ENCODE measurements at regions not wholly inside any gene's neighbourhood (a gene's known extent, or its start where the extent isn't known, plus 50 kb on each side); places are given as distances from the start of the nearest gene placed in this dataset.

DNA sequence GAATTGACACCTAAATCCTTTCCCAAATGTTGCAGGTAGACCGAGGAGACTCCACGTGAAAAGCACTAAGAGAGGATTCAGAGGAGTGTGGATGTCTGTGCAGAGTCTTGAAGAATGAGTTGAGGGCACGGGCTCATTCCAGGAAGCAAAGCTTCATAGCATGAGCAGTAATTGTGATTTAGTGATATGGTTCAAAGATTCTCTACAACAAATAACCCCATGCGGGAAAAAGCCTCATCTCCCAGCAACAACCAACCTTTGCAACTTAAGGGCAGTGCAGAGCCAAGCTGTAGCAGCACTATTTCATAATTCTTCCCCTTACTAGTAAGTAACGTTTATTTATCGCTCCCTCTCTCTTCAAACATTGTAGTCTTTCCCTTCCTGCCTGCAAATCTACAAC, 87.5 kb upstream of the CLMP start:
- WGBS, 2 experiments (ENCODE audit: insufficient coverage in 1 of 2, insufficient read length in 1 of 2) = 89 to 93% methylated on average over 3 to 6 of the region's 6 CpGs
- DNase-seq = no peak
- no peak for TF ChIP-seq CTCF (conservative IDR thresholded peaks at IDR 0.05)
- Histone ChIP-seq H3K9me3 (ENCODE audit: control insufficient read depth, low read length) (peaks cover 2% of the 10 kb centered on the region), H3K4me1 (ENCODE audit: control insufficient read depth, insufficient read depth, low read length) (no peaks in the 10 kb centered on the region), H3K4me3 (ENCODE audit: low read length) (no peak overlapping the region), H3K27ac (ENCODE audit: low read depth, low read length) (no peak overlapping the region), H3K9ac (ENCODE audit: extremely low read depth, low read length, poor library complexity, severe bottlenecking) (no peak overlapping the region), H3K36me3 (ENCODE audit: control insufficient read depth, insufficient read depth, low read length) (no peaks in the 10 kb centered on the region), H3K27me3 (ENCODE audit: control insufficient read depth, insufficient read depth, low read length, poor library complexity, severe bottlenecking) (no peaks in the 10 kb centered on the region)
- H3K27me3 Mint-ChIP-seq (ENCODE audit: insufficient read depth) = peaks cover 8% of the 10 kb centered on the region
- H3K27ac Mint-ChIP-seq = no peak overlapping the region
- peaks cover 4% of the 10 kb centered on the region for H3K4me1 Mint-ChIP-seq
- H3K4me3 Mint-ChIP-seq = no peak overlapping the region
- no peaks in the 10 kb centered on the region for H3K9me3 Mint-ChIP-seq
- H3K36me3 Mint-ChIP-seq (ENCODE audit: low read depth) = no peaks in the 10 kb centered on the region

DNA sequence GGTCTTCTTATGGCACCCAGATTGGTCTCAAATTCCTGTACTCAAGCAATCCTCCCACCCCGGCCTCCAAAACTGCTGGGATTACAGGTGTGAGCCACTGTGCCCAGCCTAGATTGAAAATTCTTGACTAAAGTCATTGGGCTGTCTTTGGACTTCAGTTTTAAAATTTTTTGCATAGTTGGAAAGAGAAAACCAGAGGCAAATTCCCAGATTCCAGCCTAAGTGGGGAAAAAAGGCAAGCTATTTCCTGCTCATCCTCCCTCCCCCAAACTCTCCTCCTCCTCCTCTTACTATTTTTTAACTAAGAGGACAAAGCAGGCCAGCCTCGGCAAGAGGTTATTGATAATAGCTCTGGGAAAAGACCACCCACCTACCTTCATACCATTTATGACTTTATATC, 78.6 kb upstream of the CLMP start:
- Mint-ChIP-seq H3K36me3 (ENCODE audit: low read depth) (no peaks in the 10 kb centered on the region), H3K9me3 (no peaks in the 10 kb centered on the region)

GRCh38 chr11:123272565-123272964, 77.5 kb upstream of the CLMP start:
- Histone ChIP-seq H3K4me1 (ENCODE audit: control insufficient read depth, insufficient read depth, low read length) (peaks cover 5% of the 10 kb centered on the region), H3K27ac (ENCODE audit: low read depth, low read length) (no peak overlapping the region), H3K27me3 (ENCODE audit: control insufficient read depth, insufficient read depth, low read length, poor library complexity, severe bottlenecking) (no peaks in the 10 kb centered on the region), H3K4me3 (ENCODE audit: low read length) (no peak overlapping the region), H3K36me3 (ENCODE audit: control insufficient read depth, insufficient read depth, low read length) (no peaks in the 10 kb centered on the region), H3K9me3 (ENCODE audit: control insufficient read depth, low read length) (peaks cover 3% of the 10 kb centered on the region), H3K9ac (ENCODE audit: extremely low read depth, low read length, poor library complexity, severe bottlenecking) (no peak overlapping the region)
- Mint-ChIP-seq H3K4me3 (no peak overlapping the region), H3K36me3 (ENCODE audit: low read depth) (no peaks in the 10 kb centered on the region), H3K27ac (no peak overlapping the region), H3K9me3 (no peaks in the 10 kb centered on the region), H3K27me3 (ENCODE audit: insufficient read depth) (peaks cover 2% of the 10 kb centered on the region), H3K4me1 (peaks cover 8% of the 10 kb centered on the region)
- TF ChIP-seq CTCF (conservative IDR thresholded peaks at IDR 0.05) = no peak
- WGBS, 2 experiments (ENCODE audit: insufficient coverage in 1 of 2, insufficient read length in 1 of 2) = 93 to 100% methylated on average over 1 to 2 of the region's 2 CpGs
- DNase-seq = no peak

More for the DNA sequence above, 78.6 kb upstream of the CLMP start:
- Histone ChIP-seq H3K36me3 (ENCODE audit: control insufficient read depth, insufficient read depth, low read length) (no peaks in the 10 kb centered on the region), H3K27ac (ENCODE audit: low read depth, low read length) (no peak overlapping the region), H3K9ac (ENCODE audit: extremely low read depth, low read length, poor library complexity, severe bottlenecking) (no peak overlapping the region), H3K9me3 (ENCODE audit: control insufficient read depth, low read length) (peaks cover 5% of the 10 kb centered on the region), H3K4me1 (ENCODE audit: control insufficient read depth, insufficient read depth, low read length) (no peaks in the 10 kb centered on the region), H3K27me3 (ENCODE audit: control insufficient read depth, insufficient read depth, low read length, poor library complexity, severe bottlenecking) (no peaks in the 10 kb centered on the region), H3K4me3 (ENCODE audit: low read length) (no peak overlapping the region)
- Mint-ChIP-seq H3K27me3 (ENCODE audit: insufficient read depth) (peaks cover 5% of the 10 kb centered on the region), H3K4me1 (no peaks in the 10 kb centered on the region), H3K4me3 (no peak overlapping the region), H3K27ac (no peak overlapping the region)
- TF ChIP-seq CTCF (conservative IDR thresholded peaks at IDR 0.05) = no peak
- 83% methylated on average over 2 of the region's 2 CpGs; no CpG with 5 or more reads in 1 of the 2 experiments for WGBS, 2 experiments (ENCODE audit: insufficient coverage in 1 of 2, insufficient read length in 1 of 2)
- DNase-seq = no peak

All from endodermal cell (in vitro differentiated cells).